ENCODE measurements at regions not wholly inside any gene's neighbourhood (a gene's known extent, or its start where the extent isn't known, plus 50 kb on each side); places are given as distances from the start of the nearest gene placed in this dataset.
"Not testable (repeated sequence)": the region's sequence is repeated elsewhere in the genome, so short reads cannot be mapped to it uniquely, and the experiment has no call there.

DNA sequence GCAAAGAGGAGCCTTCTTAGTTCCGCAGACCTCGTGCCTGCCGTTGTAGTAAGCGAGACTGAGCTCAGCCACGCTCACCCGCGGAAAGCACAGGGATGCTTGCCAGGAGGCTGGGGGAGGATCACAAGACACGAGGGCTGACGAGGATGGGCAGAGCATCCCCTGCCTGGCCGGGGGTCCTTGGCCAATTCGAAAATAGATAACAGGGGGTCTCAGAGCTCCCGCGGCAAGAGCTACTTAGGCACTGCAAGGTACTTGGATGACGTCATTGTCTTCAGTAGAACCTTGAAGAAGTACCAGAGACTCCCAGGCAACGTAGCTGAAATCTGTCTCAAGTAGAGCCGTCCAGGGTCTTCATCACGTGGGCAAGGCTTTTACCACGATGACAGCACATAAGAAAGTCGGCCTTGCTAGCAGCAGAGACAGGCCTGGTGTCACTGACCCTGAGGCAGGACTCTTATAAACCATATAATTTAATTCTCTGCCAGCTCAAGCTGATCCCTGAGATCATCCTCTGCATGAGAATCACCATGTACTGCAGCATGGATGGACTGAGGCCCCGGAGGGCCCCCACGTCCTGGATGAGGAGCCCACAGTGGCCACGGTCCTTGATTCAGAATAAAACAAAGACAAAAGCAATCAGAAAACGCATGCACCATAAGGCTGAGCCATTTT, 81.9 kb downstream of the TMEM18 start:
- DNase-seq: no peak

GRCh38 chr2:594297-594949, 82.8 kb downstream of the TMEM18 start:
- DNase-seq: no peak

DNA sequence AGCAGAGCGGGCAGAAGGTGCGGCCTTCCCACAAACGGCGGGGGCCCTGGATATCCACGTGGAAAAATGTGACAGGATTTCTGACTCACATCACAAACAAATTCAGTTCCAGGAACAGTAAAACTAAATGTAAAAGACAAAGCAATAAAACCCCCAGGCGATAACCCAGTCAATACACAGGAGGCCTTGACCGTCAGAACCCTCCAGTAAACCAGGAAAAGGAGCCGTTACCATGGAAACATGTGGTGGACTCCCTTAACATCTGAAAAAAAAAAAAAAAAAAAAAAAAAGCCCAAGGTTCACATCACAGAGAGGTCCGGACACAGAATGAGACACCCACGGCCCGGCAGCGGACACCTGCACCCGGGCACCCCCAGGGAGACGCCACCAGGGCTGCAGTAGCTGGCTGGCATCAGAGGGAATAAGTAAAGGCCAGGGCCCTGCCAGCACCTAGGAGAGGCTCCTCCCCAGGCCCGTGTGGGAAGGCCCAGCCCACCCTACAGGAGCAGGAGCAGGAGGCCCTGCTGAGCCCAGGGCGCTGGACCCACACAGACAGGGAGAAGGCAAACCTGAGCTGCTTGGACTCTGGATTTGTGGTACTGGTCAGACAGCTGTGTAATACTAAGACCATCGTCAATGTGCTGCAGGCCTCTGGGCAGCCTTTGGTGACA, 83.7 kb downstream of the TMEM18 start:
- no peak for DNase-seq

DNA sequence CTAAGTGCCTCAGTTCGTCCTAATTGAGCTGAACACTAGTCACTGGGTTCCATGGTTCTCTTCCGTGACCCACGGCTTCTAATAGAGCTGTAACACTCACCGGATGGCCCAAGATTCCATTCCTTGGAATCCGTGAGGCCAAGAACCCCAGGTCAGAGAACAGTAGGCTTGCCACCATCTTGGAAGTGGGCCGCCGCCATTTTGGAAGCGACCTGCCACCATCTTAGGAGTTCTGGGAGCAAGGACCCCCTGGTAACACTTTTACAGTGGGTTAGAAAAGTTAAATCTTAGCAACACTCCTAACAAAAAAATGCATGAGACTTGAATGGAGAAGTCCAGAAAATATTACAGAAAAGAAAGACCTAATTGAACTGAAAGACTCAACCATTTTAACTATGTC, 84.5 kb downstream of the TMEM18 start:
- no peak for DNase-seq

GRCh38 chr2:590214-591175, 86.7 kb downstream of the TMEM18 start:
- DNase-seq: no peak

GRCh38 chr2:589281-590130, 87.7 kb downstream of the TMEM18 start:
- no peak for DNase-seq

GRCh38 chr2:588074-588645, 89.0 kb downstream of the TMEM18 start:
- DNase-seq: no peak

GRCh38 chr2:587087-587960, 89.9 kb downstream of the TMEM18 start:
- DNase-seq: no peak

DNA sequence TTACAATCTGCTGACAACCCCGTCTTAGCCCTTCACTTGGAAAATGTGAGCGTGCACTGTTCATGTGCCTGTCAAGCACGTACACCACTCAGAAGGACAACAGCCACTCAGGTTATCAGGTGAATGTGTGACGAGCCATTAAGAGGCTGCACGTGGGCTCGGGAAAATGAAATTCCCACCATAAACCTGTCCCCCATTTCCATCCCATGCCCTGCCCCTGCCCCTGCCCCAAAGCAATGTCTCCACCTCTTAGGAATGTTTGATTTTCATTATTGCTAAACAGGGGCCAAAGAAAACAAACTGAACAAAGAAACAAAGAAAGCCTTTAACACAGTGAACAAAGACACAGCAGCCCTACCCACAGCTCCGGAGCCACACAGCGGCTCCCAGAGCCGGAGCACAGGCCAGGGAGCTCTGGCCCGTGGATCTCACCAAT, 90.5 kb downstream of the TMEM18 start:
- DNase-seq: no peak

DNA sequence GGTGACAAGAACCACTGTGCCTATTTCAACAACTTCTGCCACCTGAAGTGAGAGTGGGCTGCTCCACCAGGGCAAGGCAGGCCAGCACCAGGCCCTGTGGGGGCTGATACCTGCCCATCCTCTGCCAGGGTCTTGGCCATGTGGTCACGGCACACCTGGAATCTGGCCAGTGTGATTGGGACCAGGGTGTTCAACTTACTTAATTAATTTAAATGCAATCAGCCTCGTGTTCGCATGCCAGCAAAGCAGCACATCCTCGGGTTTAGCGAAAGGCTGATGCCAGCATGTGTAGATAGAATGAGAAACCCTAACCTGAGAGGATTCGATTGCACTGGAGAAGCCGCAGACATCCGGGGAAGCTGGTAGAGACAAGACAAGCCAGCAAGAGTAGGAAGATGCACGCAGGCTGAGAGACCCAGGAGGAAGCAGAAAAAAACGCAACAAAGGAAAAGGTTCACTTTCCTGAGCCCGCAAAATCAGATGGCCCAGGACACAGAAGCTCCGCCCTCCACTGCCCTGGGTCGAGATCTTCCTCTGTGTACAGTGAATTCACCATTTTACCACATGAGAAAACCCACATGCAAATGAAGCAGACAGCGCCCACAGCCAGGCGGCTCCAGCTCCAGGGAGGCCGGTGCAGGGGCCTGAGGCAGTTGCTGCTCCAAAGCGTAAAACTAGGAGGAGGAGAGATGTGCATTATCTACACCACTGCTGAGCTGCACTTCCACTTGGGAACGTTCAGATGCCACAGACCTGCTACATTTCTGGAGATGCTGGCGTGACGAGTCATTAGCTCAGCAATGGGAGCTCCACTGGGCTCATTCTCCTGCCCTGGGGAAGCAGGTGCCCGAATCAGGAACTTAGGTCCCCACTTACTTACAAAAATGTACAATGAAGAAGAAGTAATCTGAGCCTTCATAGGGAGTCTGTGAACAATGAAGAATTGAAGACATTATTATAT, 92.1 kb downstream of the TMEM18 start:
- no peak for DNase-seq

GRCh38 chr2:583666-584065, 93.5 kb downstream of the TMEM18 start:
- no peak for DNase-seq

DNA sequence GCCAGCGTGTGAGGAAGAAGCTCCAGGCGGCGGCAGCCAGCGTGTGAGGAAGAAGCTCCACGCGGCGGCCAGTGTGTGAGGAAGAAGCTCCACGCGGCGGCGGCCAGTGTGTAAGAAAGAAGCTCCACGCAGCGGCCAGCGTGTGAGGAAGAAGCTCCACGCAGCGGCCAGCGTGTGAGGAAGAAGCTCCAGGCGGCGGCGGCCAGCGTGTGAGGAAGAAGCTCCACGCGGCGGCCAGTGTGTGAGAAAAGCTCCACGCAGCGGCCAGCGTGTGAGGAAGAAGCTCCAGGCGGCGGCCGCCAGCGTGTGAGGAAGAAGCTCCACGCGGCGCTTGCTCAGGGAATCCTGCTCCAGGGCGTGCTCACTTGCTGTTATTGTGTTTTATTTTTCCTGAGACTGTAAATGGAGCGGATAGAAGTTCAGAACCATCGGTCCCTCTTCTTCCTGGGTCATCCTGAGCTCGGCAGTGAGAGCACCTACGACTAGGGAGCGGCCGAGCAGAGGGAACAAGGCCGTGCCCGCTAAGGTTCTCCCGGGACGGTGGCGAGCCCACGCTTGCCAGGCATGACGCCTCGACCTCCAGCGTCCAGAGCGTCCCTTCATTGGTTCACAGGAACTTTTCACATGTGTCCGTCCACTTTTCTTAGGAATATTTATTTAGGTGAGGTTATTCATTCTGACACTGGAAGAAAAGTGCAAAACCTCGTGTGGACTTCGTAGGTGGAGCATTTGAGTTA, 94.2 kb downstream of the TMEM18 start:
- DNase-seq: no peak

DNA sequence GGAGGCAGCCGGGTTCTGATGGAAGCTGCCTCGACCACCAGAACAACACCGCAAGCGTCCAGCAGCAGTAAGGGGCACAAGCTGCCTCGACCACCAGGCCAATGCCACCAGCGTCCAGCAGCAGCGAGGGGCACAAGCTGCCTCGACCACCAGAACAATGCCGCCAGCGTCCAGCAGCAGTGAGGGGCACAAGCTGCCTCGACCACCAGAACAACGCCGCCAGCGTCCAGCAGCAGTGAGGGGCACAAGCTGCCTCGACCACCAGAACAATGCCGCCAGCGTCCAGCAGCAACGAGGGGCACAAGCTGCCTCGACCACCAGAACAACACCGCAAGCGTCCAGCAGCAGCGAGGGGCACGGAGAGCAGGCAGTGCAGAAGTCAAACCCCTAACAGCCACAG, 94.9 kb downstream of the TMEM18 start:
- not testable (repeated sequence) for DNase-seq

DNA sequence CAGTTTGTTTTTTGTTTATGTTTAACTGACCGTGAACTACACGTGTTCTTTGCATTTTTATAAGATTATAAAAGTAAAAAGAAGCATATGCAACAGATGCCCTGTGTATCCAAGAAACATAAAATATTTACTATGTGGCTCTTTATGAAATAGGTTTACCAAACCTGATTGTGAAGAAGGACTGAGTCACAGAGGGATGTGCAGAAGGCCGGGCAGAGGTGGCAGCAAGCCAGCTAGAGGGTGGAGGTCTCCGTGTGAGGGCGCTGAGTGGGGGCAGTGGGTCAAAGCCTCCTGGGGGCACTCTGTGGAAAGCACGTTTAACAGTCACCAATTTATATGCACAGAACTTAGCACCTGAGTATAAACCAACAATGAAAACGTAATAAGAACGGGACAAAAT, 97.2 kb downstream of the TMEM18 start:
- DNase-seq: no peak

- no peak for DNase-seq
Measured at GRCh38 chr2:579351-579886, 97.8 kb downstream of the TMEM18 start.

DNA sequence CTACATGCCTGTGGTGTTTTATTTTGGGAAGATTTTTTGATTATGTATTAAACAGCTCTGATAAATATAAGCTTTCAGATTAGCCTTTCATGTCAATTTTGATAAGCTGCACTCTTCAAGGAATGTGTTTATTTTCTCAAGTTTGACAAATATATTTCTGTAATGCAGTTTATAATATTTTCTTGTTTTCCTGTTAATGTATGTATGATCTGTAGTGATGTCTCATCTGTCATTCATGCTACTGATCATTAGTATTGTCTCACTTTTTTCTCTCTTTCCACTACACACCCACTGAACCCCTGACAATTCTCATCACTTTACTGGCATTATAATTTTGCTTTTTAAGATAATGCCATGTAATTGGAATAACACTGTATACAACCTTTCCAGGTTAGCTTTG, 100.9 kb downstream of the TMEM18 start:
- DNase-seq: no peak

- no peak for DNase-seq
Measured at GRCh38 chr2:575727-576236, 101.4 kb downstream of the TMEM18 start.

GRCh38 chr2:575030-575726, 102.0 kb downstream of the TMEM18 start:
- DNase-seq: no peak

Data from activated CD4-positive, CD25-positive, alpha-beta regulatory T cell treated with anti-CD3 and anti-CD28 coated beads, Interleukin-2, amount 50 U/mL, for 72 hours (primary cell).